ENCODE measurements at regions not wholly inside any gene's neighbourhood (a gene's known extent, or its start where the extent isn't known, plus 50 kb on each side); places are given as distances from the start of the nearest gene placed in this dataset.
"Not testable (repeated sequence)": the region's sequence is repeated elsewhere in the genome, so short reads cannot be mapped to it uniquely, and the experiment has no call there.

- 71 to 87% (median 85%) methylated on average over 12 of the region's 12 CpGs for WGBS, 3 donors
- H3K27ac ChIP-seq (ENCODE audit: low read depth, low read length) = no peak overlapping the region
Measured at GRCh38 chr2:239870863-239871262, 154.3 kb downstream of the NDUFA10 start.

- H3K27ac ChIP-seq (ENCODE audit: low read depth, low read length) = no peak overlapping the region
- WGBS, 3 donors = 78 to 95% (median 93%) methylated on average over 12 of the region's 12 CpGs
Measured at GRCh38 chr2:239870276-239870675, 154.9 kb downstream of the NDUFA10 start.

- no peak overlapping the region for H3K27ac ChIP-seq (ENCODE audit: low read depth, low read length)
- 87 to 95% (median 91%) methylated on average over 29 of the region's 29 CpGs for WGBS, 3 donors
Measured at GRCh38 chr2:239869272-239870155, 155.6 kb downstream of the NDUFA10 start.

- H3K27ac ChIP-seq (ENCODE audit: low read depth, low read length) = no peak overlapping the region
- 86 to 96% (median 94%) methylated on average over 4 of the region's 4 CpGs for WGBS, 3 donors
Measured at GRCh38 chr2:239868556-239869181, 156.5 kb downstream of the NDUFA10 start.

GRCh38 chr2:239866778-239867177 is 158.4 kb downstream of the NDUFA10 start:
- 86 to 97% (median 95%) methylated on average over 3 of the region's 3 CpGs for WGBS, 3 donors
- no peak overlapping the region for H3K27ac ChIP-seq (ENCODE audit: low read depth, low read length)

GRCh38 chr2:239866350-239866749 is 158.8 kb downstream of the NDUFA10 start:
- WGBS, 3 donors = 86 to 100% (median 90%) methylated on average over 1 of the region's 1 CpG

GRCh38 chr2:239865856-239866255 is 159.3 kb downstream of the NDUFA10 start:
- 85 to 96% (median 95%) methylated on average over 5 of the region's 5 CpGs for WGBS, 3 donors

More at GRCh38 chr2:239866350-239866749, 158.8 kb downstream of the NDUFA10 start:
- H3K27ac ChIP-seq (ENCODE audit: low read depth, low read length) = no peak overlapping the region

GRCh38 chr2:239865059-239865639 is 160.0 kb downstream of the NDUFA10 start:
- 93 to 96% (median 95%) methylated on average over 41 to 42 of the region's 42 CpGs for WGBS, 3 donors
- no peak overlapping the region for H3K27ac ChIP-seq (ENCODE audit: low read depth, low read length)

More at GRCh38 chr2:239865856-239866255, 159.3 kb downstream of the NDUFA10 start:
- not testable (repeated sequence) for H3K27ac ChIP-seq (ENCODE audit: low read depth, low read length)

- WGBS, 3 donors = 85 to 96% (median 95%) methylated on average over 26 of the region's 26 CpGs
- no peak overlapping the region for H3K27ac ChIP-seq (ENCODE audit: low read depth, low read length)
Measured at GRCh38 chr2:239864247-239865058, 160.7 kb downstream of the NDUFA10 start.

GRCh38 chr2:239862613-239863012 is 162.5 kb downstream of the NDUFA10 start:
- 58 to 86% (median 85%) methylated on average over 7 of the region's 7 CpGs for WGBS, 3 donors

GRCh38 chr2:239858179-239858578 is 167.0 kb downstream of the NDUFA10 start:
- no peak overlapping the region for H3K27ac ChIP-seq (ENCODE audit: low read depth, low read length)
- 23 to 38% (median 35%) methylated on average over 5 of the region's 5 CpGs for WGBS, 3 donors

More at GRCh38 chr2:239862613-239863012, 162.5 kb downstream of the NDUFA10 start:
- no peak overlapping the region for H3K27ac ChIP-seq (ENCODE audit: low read depth, low read length)

- no peak overlapping the region for H3K27ac ChIP-seq (ENCODE audit: low read depth, low read length)
- WGBS, 3 donors = 88 to 95% (median 91%) methylated on average over 1 of the region's 1 CpG
Measured at GRCh38 chr2:239857591-239857990, 167.6 kb downstream of the NDUFA10 start.

- H3K27ac ChIP-seq (ENCODE audit: low read depth, low read length) = no peak overlapping the region
- WGBS, 3 donors = 89 to 96% (median 96%) methylated on average over 8 of the region's 8 CpGs
Measured at GRCh38 chr2:239856620-239857285, 168.4 kb downstream of the NDUFA10 start.

GRCh38 chr2:239855863-239856587 is 169.1 kb downstream of the NDUFA10 start:
- WGBS, 3 donors = 72 to 77% (median 75%) methylated on average over 10 of the region's 10 CpGs
- H3K27ac ChIP-seq (ENCODE audit: low read depth, low read length) = no peak overlapping the region

GRCh38 chr2:239854596-239854995 is 170.5 kb downstream of the NDUFA10 start:
- H3K27ac ChIP-seq (ENCODE audit: low read depth, low read length) = no peak overlapping the region
- 77 to 80% (median 79%) methylated on average over 5 of the region's 5 CpGs for WGBS, 3 donors

- no peak overlapping the region for H3K27ac ChIP-seq (ENCODE audit: low read depth, low read length)
- WGBS, 3 donors = 60 to 73% (median 71%) methylated on average over 8 of the region's 8 CpGs
Measured at GRCh38 chr2:239853706-239854327, 171.3 kb downstream of the NDUFA10 start.

GRCh38 chr2:239853121-239853520 is 172.0 kb downstream of the NDUFA10 start:
- WGBS, 3 donors = 71 to 96% (median 91%) methylated on average over 8 of the region's 8 CpGs
- no peak overlapping the region for H3K27ac ChIP-seq (ENCODE audit: low read depth, low read length)
